Suprapubic skin (tissue), 4 donors: ENCODE measurements at regions not wholly inside any gene's neighbourhood (a gene's known extent, or its start where the extent isn't known, plus 50 kb on each side); places are given as distances from the start of the nearest gene placed in this dataset.

Source experiments
- DNase-seq, 2 donors: peaks; one replicate each; pipeline ENCODE4 v3.0.0-alpha.2; 2019; ENCODE audit warnings: low spot score in 2 of 2
- H3K27ac ChIP-seq: fragments of 200-600 bp; sonication (generic); one replicate; pipeline ENCODE4 v1.5.1; 2019
- H3K27me3 ChIP-seq: fragments of 200-600 bp; sonication (generic); one replicate; pipeline ENCODE4 v1.5.1; 2019
- H3K36me3 ChIP-seq: fragments of 200-600 bp; sonication (generic); one replicate; pipeline ENCODE4 v1.5.1; 2019
- H3K4me1 ChIP-seq: fragments of 200-600 bp; sonication (generic); one replicate; pipeline ENCODE4 v1.5.1; 2019
- H3K4me3 ChIP-seq: fragments of 200-600 bp; sonication (generic); one replicate; pipeline ENCODE4 v1.5.1; 2019; ENCODE audit warnings: mild to moderate bottlenecking
- H3K9me3 ChIP-seq: fragments of 200-600 bp; sonication (generic); one replicate; pipeline ENCODE4 v1.5.1; 2019
- EP300 ChIP-seq: sonication (generic); formaldehyde crosslinking; IDR thresholded peaks from one replicate; pipeline ENCODE4 v1.6.1; 2017; ENCODE audit warnings: antibody characterized with exemption
- POLR2A ChIP-seq, 2 donors: fragments of 450-650 bp; IDR thresholded peaks; one replicate each; pipeline ENCODE4 v1.6.1; 2017; ENCODE audit warnings: antibody characterized with exemption in 2 of 2, mild to moderate bottlenecking in 2 of 2, moderate library complexity in 2 of 2
- POLR2AphosphoS5 ChIP-seq, 3 donors: sonication (generic); formaldehyde crosslinking; IDR thresholded peaks; one replicate each; pipeline ENCODE4 v1.6.1; 2017; ENCODE audit warnings: antibody characterized with exemption in 3 of 3
- WGBS: methylation state at CpG from one replicate; pipeline ENCODE4 v1.1.5; 2018; 5-methylcytosine and 5-hydroxymethylcytosine counted together
- TF ChIP-seq, protein P1 (sequence below), 2 donors: fragments of 200-600 bp in 1 of 2; fragments of 450-650 bp in 1 of 2; sonication (generic) in 1 of 2; IDR thresholded peaks; one replicate each; pipeline ENCODE4 v1.5.1; 2016 to 2019; ENCODE audit warnings: antibody characterized with exemption in 2 of 2, mild to moderate bottlenecking in 1 of 2, moderate library complexity in 1 of 2

GRCh38 chr5:167951116-167951515 is 340.3 kb upstream of the WWC1 start:
- Histone ChIP-seq H3K27me3 (no peaks in the 10 kb centered on the region), H3K36me3 (no peaks in the 10 kb centered on the region), H3K9me3 (no peaks in the 10 kb centered on the region), H3K4me3 (no peak overlapping the region), H3K27ac (no peak overlapping the region), H3K4me1 (peaks cover 16% of the 10 kb centered on the region)
- no peak for TF ChIP-seq POLR2AphosphoS5 (IDR thresholded peaks at IDR 0.05)
- TF ChIP-seq, protein P1, sequence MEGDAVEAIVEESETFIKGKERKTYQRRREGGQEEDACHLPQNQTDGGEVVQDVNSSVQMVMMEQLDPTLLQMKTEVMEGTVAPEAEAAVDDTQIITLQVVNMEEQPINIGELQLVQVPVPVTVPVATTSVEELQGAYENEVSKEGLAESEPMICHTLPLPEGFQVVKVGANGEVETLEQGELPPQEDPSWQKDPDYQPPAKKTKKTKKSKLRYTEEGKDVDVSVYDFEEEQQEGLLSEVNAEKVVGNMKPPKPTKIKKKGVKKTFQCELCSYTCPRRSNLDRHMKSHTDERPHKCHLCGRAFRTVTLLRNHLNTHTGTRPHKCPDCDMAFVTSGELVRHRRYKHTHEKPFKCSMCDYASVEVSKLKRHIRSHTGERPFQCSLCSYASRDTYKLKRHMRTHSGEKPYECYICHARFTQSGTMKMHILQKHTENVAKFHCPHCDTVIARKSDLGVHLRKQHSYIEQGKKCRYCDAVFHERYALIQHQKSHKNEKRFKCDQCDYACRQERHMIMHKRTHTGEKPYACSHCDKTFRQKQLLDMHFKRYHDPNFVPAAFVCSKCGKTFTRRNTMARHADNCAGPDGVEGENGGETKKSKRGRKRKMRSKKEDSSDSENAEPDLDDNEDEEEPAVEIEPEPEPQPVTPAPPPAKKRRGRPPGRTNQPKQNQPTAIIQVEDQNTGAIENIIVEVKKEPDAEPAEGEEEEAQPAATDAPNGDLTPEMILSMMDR (IDR thresholded peaks at IDR 0.05), result no peak
- no peak for TF ChIP-seq POLR2A (IDR thresholded peaks at IDR 0.05)
- TF ChIP-seq EP300, result no peak
- 26% methylated on average over 4 of the region's 4 CpGs for WGBS
- no peak for DNase-seq

- Histone ChIP-seq H3K4me3 (no peak overlapping the region), H3K27ac (no peak overlapping the region), H3K36me3 (no peaks in the 10 kb centered on the region), H3K9me3 (no peaks in the 10 kb centered on the region), H3K4me1 (peaks cover 16% of the 10 kb centered on the region), H3K27me3 (no peaks in the 10 kb centered on the region)
- TF ChIP-seq, protein P1 (IDR thresholded peaks at IDR 0.05), result no peak
- 87% methylated on average over 19 of the region's 19 CpGs for WGBS
- no peak for DNase-seq
These were observed 339.0 kb upstream of the WWC1 start for GRCh38 chr5:167952278-167952995.

- Histone ChIP-seq H3K36me3 (no peaks in the 10 kb centered on the region), H3K4me1 (peaks cover 16% of the 10 kb centered on the region), H3K4me3 (no peak overlapping the region), H3K27me3 (no peaks in the 10 kb centered on the region), H3K27ac (no peak overlapping the region), H3K9me3 (peaks cover 1% of the 10 kb centered on the region)
- TF ChIP-seq, protein P1 (IDR thresholded peaks at IDR 0.05), result no peak
- TF ChIP-seq POLR2AphosphoS5 (IDR thresholded peaks at IDR 0.05) (no peak), POLR2A (IDR thresholded peaks at IDR 0.05) (no peak), EP300 (no peak)
- WGBS, result 67% methylated on average over 4 of the region's 4 CpGs
- DNase-seq, result no peak
These were observed 338.2 kb upstream of the WWC1 start for GRCh38 chr5:167953151-167953798.

GRCh38 chr5:167961731-167962130 is 329.7 kb upstream of the WWC1 start:
- 77% methylated on average over 2 of the region's 2 CpGs for WGBS
- no peak for DNase-seq
- no peaks in the 10 kb centered on the region for H3K36me3 ChIP-seq

GRCh38 chr5:167964529-167964928 is 326.9 kb upstream of the WWC1 start:
- 84% methylated on average over 3 of the region's 3 CpGs for WGBS
- H3K9me3 ChIP-seq, result no peaks in the 10 kb centered on the region
- no peaks in the 10 kb centered on the region for H3K27me3 ChIP-seq
- no peak for TF ChIP-seq EP300
- TF ChIP-seq POLR2AphosphoS5 (IDR thresholded peaks at IDR 0.05), result no peak
- no peak for TF ChIP-seq POLR2A (IDR thresholded peaks at IDR 0.05)
- TF ChIP-seq, protein P1 (IDR thresholded peaks at IDR 0.05), result no peak
- H3K36me3 ChIP-seq, result no peaks in the 10 kb centered on the region
- H3K4me1 ChIP-seq, result no peaks in the 10 kb centered on the region
- no peak overlapping the region for H3K27ac ChIP-seq
- H3K4me3 ChIP-seq, result no peak overlapping the region
- DNase-seq, result no peak

More at GRCh38 chr5:167961731-167962130, 329.7 kb upstream of the WWC1 start:
- Histone ChIP-seq H3K27me3 (no peaks in the 10 kb centered on the region), H3K9me3 (peaks cover 3% of the 10 kb centered on the region), H3K4me1 (no peaks in the 10 kb centered on the region), H3K4me3 (no peak overlapping the region), H3K27ac (no peak overlapping the region)
- TF ChIP-seq, protein P1 (IDR thresholded peaks at IDR 0.05), result no peak
- no peak for TF ChIP-seq EP300
